ENCODE measurements at regions not wholly inside any gene's neighbourhood (a gene's known extent, or its start where the extent isn't known, plus 50 kb on each side); places are given as distances from the start of the nearest gene placed in this dataset.
"Not testable (repeated sequence)": the region's sequence is repeated elsewhere in the genome, so short reads cannot be mapped to it uniquely, and the experiment has no call there.

DNA sequence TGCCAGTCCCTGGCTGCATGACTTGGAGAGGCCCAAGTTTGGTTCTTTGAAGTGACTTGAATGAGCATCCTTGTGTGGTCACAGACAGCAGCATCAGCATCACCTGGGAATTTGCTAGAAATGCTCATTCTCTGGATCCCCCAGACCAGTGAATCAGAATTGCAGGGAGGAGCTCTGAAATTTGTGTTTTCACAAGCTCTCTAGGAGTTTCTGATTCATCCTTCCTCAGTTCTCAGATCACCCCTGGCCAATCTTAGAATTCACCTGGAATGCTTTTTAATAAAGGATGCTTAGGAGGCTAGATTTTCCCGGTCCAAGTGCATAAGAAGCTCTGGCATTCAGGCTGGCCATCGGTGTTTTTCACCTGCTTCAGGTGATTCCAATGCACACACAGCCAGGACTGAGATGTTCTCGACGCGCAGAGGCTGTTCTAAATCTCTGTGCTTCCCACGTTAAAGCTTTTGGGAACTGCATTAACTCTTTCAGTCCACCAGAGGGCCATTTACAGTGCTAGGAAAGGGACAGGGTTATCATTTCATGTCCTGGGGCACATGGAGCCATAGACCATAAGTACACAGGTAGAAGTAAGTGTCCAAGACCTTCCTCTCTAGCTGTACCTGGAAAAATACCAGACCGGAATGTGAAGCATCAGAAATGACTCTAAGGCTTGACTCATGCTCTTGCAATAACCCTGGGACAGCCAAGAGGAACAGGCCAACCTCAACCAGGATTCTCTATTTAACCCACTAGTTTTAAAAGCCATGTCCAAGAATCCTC, 85.7 kb upstream of the XYLT1 start:
- no peak for DNase-seq (ENCODE audit: low spot score)

GRCh38 chr16:17555176-17555575, 84.4 kb upstream of the XYLT1 start:
- no peak for DNase-seq (ENCODE audit: low spot score)

GRCh38 chr16:17552351-17552750, 81.6 kb upstream of the XYLT1 start:
- DNase-seq (ENCODE audit: low spot score), result no peak

DNA sequence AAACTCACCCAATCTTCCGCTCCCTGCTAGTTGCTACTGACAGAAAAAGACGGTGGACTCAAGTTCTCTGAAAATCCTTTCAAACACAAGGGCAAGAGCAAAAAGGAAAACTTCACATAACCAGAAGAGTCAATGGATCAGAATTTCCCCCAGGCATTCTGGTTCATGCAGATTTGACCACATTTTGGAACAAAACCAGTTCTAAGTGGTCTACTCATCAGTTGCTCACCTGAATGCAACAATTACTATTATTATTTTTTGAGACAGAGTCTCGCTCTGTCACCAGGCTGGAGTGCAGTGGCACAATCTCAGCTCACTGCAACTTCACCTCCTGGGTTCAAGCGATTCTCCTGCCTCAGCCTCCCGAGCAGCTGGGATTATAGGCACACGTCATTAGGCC, 80.9 kb upstream of the XYLT1 start:
- not testable (repeated sequence) for DNase-seq (ENCODE audit: low spot score)

DNA sequence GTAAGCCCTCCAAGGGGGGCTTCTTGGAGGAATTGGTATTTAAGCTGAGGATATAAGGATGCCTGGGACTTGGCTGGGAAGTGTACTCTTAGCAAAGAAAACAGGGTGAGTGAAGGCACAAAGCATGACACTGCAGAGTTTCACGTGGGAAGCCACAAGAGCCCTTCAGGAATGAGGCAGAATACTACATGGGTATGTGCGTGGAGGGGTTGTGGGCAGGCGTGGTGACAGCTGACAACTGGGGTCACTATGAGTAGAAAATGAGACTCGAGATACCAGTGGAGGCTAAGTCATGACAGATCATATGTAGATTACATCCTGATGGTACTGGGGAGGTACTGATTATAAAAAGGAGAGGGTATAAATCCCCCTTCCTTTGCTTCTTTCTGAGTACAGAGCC, 78.1 kb upstream of the XYLT1 start:
- DNase-seq (ENCODE audit: low spot score), result no peak

- DNase-seq (ENCODE audit: low spot score), result no peak
Observed at GRCh38 chr16:17544785-17545184, 74.0 kb upstream of the XYLT1 start.

DNA sequence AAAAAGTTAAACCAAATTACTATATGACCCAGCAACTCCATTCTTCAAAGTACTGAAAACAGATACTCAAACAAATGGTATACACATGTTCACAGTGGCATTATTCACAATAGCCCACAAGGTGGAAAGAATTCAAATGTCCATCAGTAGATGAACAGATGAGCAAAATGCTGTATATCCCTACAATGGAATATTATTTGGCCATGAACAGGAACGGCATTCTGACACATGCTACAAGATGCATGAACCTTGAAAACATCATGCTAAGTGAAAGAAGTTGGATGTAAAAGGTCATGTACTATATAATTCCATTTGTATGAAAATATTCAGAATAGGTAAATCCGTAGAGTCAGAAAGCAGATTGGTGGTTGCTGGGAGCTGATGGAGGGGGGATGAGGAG, 73.5 kb upstream of the XYLT1 start:
- no peak for DNase-seq (ENCODE audit: low spot score)

- DNase-seq (ENCODE audit: low spot score), result no peak
Observed at GRCh38 chr16:17543073-17543472, 72.3 kb upstream of the XYLT1 start.

- DNase-seq (ENCODE audit: low spot score), result no peak
Observed at GRCh38 chr16:17541324-17541723, 70.6 kb upstream of the XYLT1 start.

DNA sequence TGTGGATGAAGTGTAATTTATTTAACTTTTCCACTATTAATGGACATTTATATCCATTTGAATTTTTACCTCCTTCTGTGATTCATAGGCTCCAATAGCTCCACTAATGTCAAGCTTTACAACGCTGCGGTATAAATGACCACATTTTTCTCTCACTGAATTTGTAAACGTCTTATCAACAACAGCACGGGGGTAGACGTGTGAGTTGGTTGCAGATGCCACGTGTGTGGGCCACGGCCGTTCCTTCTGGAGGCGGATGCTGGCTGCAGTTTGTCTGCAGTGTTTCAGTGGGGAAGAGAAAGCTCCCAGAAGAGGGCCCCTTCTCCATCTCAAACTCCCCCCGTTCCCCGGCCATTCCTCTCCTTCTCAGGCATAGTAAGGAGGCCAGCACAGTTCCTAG, 68.2 kb upstream of the XYLT1 start:
- DNase-seq (ENCODE audit: low spot score), result no peak

- no peak for DNase-seq (ENCODE audit: low spot score)
Observed at GRCh38 chr16:17532338-17532995, 61.7 kb upstream of the XYLT1 start.

DNA sequence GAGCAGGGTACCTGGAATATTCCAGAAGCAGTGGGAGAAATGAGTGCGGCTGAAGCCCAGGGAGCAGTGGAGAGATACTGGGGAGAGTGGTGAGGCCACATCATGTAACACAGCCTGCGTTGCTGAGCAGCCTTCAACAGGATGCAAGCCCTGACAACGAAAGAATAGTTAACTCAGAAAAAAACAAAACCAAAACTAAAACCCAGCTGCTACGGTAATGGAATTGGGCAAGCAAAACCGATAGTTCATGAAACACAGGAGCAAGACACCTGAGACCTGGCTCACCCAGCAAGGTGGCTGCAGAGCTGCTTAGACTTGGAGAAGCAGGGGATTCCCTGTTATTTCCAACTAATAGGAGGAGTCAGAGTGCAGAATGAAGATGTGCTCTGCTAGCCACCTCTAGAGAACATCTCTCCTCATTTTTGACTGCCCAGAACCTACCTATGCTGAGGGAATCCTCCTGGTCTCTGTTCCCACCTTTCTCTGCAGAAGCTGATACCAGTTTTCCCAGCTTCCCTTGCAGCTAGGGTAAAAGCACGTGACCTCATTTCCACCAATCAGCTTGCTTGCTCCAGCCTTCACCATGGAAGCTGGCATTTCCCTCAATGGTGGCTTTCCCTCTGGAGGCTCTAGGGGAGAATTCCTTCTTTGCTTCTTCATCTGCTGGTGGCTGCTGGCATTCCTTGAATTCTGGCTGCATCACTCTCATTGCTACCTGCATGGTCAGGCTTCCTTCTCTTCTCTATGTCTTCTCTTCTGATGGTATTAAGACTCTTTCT, 59.4 kb upstream of the XYLT1 start:
- no peak for DNase-seq (ENCODE audit: low spot score)

- DNase-seq (ENCODE audit: low spot score), result no peak
Observed at GRCh38 chr16:17526956-17527937, 56.5 kb upstream of the XYLT1 start.

DNA sequence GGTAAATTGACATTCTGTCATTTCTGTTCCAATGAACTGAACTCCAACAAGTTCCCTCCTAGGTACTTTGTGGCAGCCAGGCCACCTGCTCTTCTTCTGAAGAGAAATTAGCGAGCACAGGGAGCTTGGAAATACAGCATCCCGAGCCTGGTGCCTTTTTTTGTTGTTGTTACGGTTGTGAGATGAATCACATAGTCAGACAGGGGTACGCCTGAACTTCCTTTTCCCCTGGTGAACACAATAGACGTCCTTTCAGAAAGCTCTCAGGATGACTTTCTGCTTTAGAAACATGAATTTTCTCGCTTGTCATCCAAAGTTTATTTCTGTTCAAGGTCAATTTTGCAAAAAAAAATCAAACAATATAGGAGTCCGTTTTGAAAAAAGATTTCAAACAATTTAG, 53.9 kb upstream of the XYLT1 start:
- no peak for DNase-seq (ENCODE audit: low spot score)

DNA sequence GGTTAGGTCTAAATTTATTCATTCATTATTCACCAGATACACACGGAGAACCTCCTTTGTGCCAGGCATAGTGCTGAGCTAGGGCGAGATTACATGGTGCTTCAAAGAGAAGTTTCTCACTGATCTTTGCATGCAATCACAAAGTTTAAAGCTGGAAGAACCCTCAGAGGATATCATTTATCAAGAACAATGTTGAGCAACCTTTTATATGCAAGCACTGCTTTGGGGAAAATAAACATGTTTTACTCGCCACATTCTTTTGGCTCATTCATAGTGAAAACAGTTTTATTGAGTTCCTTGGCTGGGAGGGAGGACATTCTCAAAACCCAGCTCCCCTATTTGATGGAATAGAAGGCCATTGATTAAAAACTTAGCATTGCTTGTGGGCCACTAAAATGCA, 49.8 kb upstream of the XYLT1 start:
- DNase-seq (ENCODE audit: low spot score), result no peak

Measured in mucosa of gallbladder (tissue), 1 donor.